HCT116 (cell line): ENCODE measurements at regions not wholly inside any gene's neighbourhood (a gene's known extent, or its start where the extent isn't known, plus 50 kb on each side); places are given as distances from the start of the nearest gene placed in this dataset.

ENCODE experiments used
- CBX3 ChIP-seq: IDR thresholded peaks from 2 replicates; pipeline ENCODE4 v1.6.1; 2012; ENCODE audit warnings: low read depth
- CEBPB ChIP-seq: IDR thresholded peaks from 2 replicates; pipeline ENCODE4 v1.6.1; 2012; ENCODE audit warnings: low read depth
- CTCF ChIP-seq, 3 experiments: fragments of 200-600 bp in 1 of 3; sonication (generic) in 1 of 3; IDR thresholded peaks in 2 of 3; conservative IDR thresholded peaks in 1 of 3; 2 replicates each; pipeline ENCODE4 v1.5.1; 2012 to 2017; ENCODE audit warnings: low read depth in 2 of 3, low read length in 2 of 3, antibody characterized with exemption in 1 of 3, borderline replicate concordance in 1 of 3, control low read depth in 1 of 3, mild to moderate bottlenecking in 1 of 3, mixed read lengths in 1 of 3, mixed run types in 1 of 3, moderate library complexity in 1 of 3; ENCODE audit not compliant: insufficient read depth in 1 of 3
- EGR1 ChIP-seq: IDR thresholded peaks from 2 replicates; pipeline ENCODE4 v1.6.1; 2012; ENCODE audit warnings: low read depth
- EZH2 ChIP-seq: fragments of 200-600 bp; sonication (generic); IDR thresholded peaks from 2 replicates; pipeline ENCODE4 v1.6.1; 2017; ENCODE audit warnings: antibody characterized with exemption, mixed run types
- EZH2phosphoT487 ChIP-seq: fragments of 200-600 bp; IDR thresholded peaks from 2 replicates; pipeline ENCODE4 v1.6.1; 2018; ENCODE audit warnings: antibody characterized with exemption, borderline replicate concordance
- MAX ChIP-seq: IDR thresholded peaks from 2 replicates; pipeline ENCODE4 v1.6.1; 2012
- POLR2A ChIP-seq: IDR thresholded peaks from 2 replicates; pipeline ENCODE4 v1.7.0; 2011; ENCODE audit warnings: borderline replicate concordance; ENCODE audit not compliant: insufficient read depth, insufficient read length; ENCODE audit errors: extremely low read depth
- POLR2AphosphoS5 ChIP-seq: IDR thresholded peaks from 2 replicates; pipeline ENCODE4 v1.6.1; 2011; ENCODE audit warnings: mild to moderate bottlenecking, low read depth, low read length, moderate library complexity
- REST ChIP-seq: IDR thresholded peaks from 2 replicates; pipeline ENCODE4 v1.6.1; 2012; ENCODE audit warnings: low read depth
- SP1 ChIP-seq: IDR thresholded peaks from 2 replicates; pipeline ENCODE4 v1.6.1; 2012; ENCODE audit warnings: low read depth
- TCF7L2 ChIP-seq: IDR thresholded peaks from 2 replicates; pipeline ENCODE4 v1.7.0; 2011; ENCODE audit warnings: borderline replicate concordance, inconsistent platforms; ENCODE audit not compliant: insufficient read depth, insufficient read length; ENCODE audit errors: extremely low read depth
- ZFX ChIP-seq: fragments of 450-650 bp; IDR thresholded peaks from 2 replicates; pipeline ENCODE4 v1.6.1; 2017
- ZNF274 ChIP-seq: fragments of 200-500 bp; sonication (Bioruptor generic); IDR thresholded peaks from 2 replicates; pipeline ENCODE4 v1.6.1; 2014; ENCODE audit warnings: mild to moderate bottlenecking, low read depth, low read length, inconsistent platforms

- TF ChIP-seq TCF7L2 (no peak), ZFX (no peak), CTCF (IDR thresholded peaks at IDR 0.05 in 2 of 3, conservative IDR thresholded peaks at IDR 0.05 in 1 of 3; ENCODE audit: borderline replicate concordance in 1 of 3, insufficient read depth in 1 of 3, low read depth in 2 of 3, low read length in 2 of 3) (no peak), EZH2 (no peak), POLR2A (no peak), POLR2AphosphoS5 (no peak), REST (no peak), CEBPB (no peak), ZNF274 (no peak), CBX3 (no peak), SP1 (no peak), EGR1 (no peak), EZH2phosphoT487 (no peak), MAX (no peak)
Measured at GRCh38 chr13:80840316-80840976, 499.5 kb upstream of the SPRY2 start.
